Heart left ventricle (tissue), 13 donors: ENCODE measurements at regions not wholly inside any gene's neighbourhood (a gene's known extent, or its start where the extent isn't known, plus 50 kb on each side); places are given as distances from the start of the nearest gene placed in this dataset.

Source experiments
- POLR2A ChIP-seq, 2 donors: fragments of 450-650 bp; IDR thresholded peaks; one replicate each; pipeline ENCODE4 v1.6.1; 2017; ENCODE audit warnings: antibody characterized with exemption in 2 of 2, mild to moderate bottlenecking in 2 of 2, moderate library complexity in 2 of 2
- TF ChIP-seq, protein P1 (sequence below), 12 donors: fragments of 200-600 bp; sonication (generic) in 4 of 12; IDR thresholded peaks; one replicate each; pipeline versions ENCODE4 v1.5.0 to v1.8.0; 2018 to 2022; ENCODE audit warnings: antibody characterized with exemption in 12 of 12, mild to moderate bottlenecking in 5 of 12
- donor health status: ischemic (EF 13 %, LVEDD 7.1; RV severe dilation, severe dysfunction).
- donor health status: DM: no; HTN: yes; CAD: no.
- donor health status: DM: no; HTN: no; CAD: no.
- donor health status: ischemic (EF 25% LVEDD 6.9; RV normal size, moderate dysfunction).
- donor health status: ischemic (EF 25% LVEDD 5.7; RV mildly dilated, moderate dysfunction).
- donor health status: ischemic (EF 35%, LVEDD 5.7; RV mildly dilated, moderate dysfunction).
- donor health status: nonischemic (EF 11% LVEDD 7.7; RV severe dilation, severe dysfunction).
- donor health status: DM: yes; HTN: yes; CAD: no.
- donor health status: PGD.
- donor health status: ischemic (EF 29% LVEDD 5.4; RV normal size, mild dysfunction).
- donor health status: nonischemic (EF 23%, LVEDD 6.1; RV moderate dilation, normal function).

DNA sequence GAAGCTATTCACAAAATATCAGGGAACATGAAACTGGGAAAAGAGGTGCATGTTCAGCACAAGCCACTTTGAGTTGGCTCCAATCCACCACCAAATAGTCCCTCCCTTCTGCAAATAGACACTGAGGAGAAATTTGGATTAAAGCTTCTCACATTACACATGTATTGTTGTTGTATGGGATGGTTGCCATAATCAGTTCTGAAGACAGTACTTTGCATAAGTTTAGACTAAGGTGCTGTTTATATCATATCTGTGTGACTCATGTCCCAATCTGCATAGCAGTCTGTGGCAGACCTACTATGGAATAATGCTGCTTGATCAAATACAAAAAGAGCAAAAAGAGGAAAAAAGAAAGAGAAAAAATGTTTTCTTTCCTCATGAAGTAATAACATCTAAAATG, 376.7 kb upstream of the DDI1 start:
- TF ChIP-seq, protein P1, sequence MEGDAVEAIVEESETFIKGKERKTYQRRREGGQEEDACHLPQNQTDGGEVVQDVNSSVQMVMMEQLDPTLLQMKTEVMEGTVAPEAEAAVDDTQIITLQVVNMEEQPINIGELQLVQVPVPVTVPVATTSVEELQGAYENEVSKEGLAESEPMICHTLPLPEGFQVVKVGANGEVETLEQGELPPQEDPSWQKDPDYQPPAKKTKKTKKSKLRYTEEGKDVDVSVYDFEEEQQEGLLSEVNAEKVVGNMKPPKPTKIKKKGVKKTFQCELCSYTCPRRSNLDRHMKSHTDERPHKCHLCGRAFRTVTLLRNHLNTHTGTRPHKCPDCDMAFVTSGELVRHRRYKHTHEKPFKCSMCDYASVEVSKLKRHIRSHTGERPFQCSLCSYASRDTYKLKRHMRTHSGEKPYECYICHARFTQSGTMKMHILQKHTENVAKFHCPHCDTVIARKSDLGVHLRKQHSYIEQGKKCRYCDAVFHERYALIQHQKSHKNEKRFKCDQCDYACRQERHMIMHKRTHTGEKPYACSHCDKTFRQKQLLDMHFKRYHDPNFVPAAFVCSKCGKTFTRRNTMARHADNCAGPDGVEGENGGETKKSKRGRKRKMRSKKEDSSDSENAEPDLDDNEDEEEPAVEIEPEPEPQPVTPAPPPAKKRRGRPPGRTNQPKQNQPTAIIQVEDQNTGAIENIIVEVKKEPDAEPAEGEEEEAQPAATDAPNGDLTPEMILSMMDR (IDR thresholded peaks at IDR 0.05), result no peak
- TF ChIP-seq POLR2A (IDR thresholded peaks at IDR 0.05), result no peak
